ENCODE measurements at regions not wholly inside any gene's neighbourhood (a gene's known extent, or its start where the extent isn't known, plus 50 kb on each side); places are given as distances from the start of the nearest gene placed in this dataset.

DNA sequence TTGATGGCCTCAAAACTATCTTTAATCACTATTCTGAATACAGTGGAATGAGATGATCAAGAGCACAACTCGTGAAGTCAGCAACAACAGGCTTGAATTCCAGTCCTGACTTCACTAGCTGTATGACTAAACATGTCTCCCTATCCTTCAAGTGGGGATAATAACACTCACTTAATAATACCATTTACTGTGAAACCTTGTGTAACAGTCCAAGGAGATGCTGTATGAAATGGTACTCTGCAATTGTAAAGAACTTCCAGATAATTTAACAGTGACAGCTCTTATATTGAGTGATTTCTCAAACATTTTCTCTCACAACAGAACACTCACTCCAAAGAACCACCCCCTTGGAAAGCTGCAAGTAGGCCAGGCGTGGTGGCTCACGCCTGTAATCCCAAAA lies 823.1 kb downstream of the DIAPH3 start:
- Mint-ChIP-seq H3K4me1 (peaks cover 4% of the 10 kb centered on the region), H3K9me3 (no peaks in the 10 kb centered on the region), H3K36me3 (ENCODE audit: low read depth) (no peaks in the 10 kb centered on the region), H3K27me3 (ENCODE audit: low read depth) (no peaks in the 10 kb centered on the region), H3K4me3 (no peak overlapping the region), H3K27ac (ENCODE audit: unreplicated experiment) (no peak overlapping the region)
- no peak for DNase-seq (ENCODE audit: low read depth, low spot score)
- TF ChIP-seq, protein P1, sequence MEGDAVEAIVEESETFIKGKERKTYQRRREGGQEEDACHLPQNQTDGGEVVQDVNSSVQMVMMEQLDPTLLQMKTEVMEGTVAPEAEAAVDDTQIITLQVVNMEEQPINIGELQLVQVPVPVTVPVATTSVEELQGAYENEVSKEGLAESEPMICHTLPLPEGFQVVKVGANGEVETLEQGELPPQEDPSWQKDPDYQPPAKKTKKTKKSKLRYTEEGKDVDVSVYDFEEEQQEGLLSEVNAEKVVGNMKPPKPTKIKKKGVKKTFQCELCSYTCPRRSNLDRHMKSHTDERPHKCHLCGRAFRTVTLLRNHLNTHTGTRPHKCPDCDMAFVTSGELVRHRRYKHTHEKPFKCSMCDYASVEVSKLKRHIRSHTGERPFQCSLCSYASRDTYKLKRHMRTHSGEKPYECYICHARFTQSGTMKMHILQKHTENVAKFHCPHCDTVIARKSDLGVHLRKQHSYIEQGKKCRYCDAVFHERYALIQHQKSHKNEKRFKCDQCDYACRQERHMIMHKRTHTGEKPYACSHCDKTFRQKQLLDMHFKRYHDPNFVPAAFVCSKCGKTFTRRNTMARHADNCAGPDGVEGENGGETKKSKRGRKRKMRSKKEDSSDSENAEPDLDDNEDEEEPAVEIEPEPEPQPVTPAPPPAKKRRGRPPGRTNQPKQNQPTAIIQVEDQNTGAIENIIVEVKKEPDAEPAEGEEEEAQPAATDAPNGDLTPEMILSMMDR (conservative IDR thresholded peaks at IDR 0.05), result no peak

DNA sequence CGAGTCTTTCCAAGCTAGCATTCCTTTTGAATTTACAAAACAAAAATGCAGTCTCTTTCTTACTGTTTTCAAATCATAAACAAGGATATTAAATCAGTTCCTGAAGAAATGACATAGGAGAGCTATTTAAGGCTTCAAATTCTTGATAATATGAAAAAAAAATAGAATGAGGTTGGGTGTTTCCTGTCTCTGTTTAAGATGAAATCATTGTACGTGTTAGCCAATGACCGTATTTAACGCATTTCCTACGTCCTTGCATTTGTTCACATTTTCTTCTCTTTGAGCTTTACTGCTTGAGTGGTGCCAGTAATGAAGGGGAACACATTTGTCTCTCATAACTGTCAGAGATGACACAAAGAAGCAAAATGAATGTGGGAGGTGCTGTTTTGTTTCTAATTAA lies 821.3 kb downstream of the DIAPH3 start:
- no peaks in the 10 kb centered on the region for H3K36me3 Mint-ChIP-seq (ENCODE audit: low read depth)
- DNase-seq (ENCODE audit: low read depth, low spot score), result no peak
- H3K27me3 Mint-ChIP-seq (ENCODE audit: low read depth), result no peaks in the 10 kb centered on the region
- H3K4me3 Mint-ChIP-seq, result no peak overlapping the region
- no peak overlapping the region for H3K27ac Mint-ChIP-seq (ENCODE audit: unreplicated experiment)
- TF ChIP-seq, protein P1 (conservative IDR thresholded peaks at IDR 0.05), result no peak
- H3K4me1 Mint-ChIP-seq, result peaks cover 5% of the 10 kb centered on the region
- no peaks in the 10 kb centered on the region for H3K9me3 Mint-ChIP-seq

DNA sequence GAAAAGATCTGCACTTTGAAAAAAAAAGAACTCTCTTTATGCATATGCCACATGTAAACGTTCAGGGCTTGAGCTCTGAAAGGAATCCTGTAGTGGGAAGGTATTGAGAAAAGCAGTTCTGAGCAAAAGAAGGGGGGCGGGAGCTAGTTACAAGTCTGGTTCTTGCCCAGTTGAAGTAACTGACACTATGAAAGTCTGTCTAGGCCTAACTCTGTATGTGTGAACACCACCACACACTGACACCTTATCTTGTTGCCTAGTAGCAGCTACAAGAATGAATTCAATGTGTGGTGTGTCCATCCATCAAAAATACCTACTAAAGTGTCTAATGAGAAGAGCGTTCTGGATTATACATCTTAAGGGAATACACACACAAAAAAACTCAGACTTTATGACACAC lies 820.6 kb downstream of the DIAPH3 start:
- TF ChIP-seq, protein P1 (conservative IDR thresholded peaks at IDR 0.05), result no peak
- H3K27ac Mint-ChIP-seq (ENCODE audit: unreplicated experiment), result no peak overlapping the region
- H3K27me3 Mint-ChIP-seq (ENCODE audit: low read depth), result no peaks in the 10 kb centered on the region
- H3K4me3 Mint-ChIP-seq, result no peak overlapping the region
- no peak for DNase-seq (ENCODE audit: low read depth, low spot score)
- peaks cover 5% of the 10 kb centered on the region for H3K4me1 Mint-ChIP-seq
- H3K9me3 Mint-ChIP-seq, result no peaks in the 10 kb centered on the region
- H3K36me3 Mint-ChIP-seq (ENCODE audit: low read depth), result no peaks in the 10 kb centered on the region

DNA sequence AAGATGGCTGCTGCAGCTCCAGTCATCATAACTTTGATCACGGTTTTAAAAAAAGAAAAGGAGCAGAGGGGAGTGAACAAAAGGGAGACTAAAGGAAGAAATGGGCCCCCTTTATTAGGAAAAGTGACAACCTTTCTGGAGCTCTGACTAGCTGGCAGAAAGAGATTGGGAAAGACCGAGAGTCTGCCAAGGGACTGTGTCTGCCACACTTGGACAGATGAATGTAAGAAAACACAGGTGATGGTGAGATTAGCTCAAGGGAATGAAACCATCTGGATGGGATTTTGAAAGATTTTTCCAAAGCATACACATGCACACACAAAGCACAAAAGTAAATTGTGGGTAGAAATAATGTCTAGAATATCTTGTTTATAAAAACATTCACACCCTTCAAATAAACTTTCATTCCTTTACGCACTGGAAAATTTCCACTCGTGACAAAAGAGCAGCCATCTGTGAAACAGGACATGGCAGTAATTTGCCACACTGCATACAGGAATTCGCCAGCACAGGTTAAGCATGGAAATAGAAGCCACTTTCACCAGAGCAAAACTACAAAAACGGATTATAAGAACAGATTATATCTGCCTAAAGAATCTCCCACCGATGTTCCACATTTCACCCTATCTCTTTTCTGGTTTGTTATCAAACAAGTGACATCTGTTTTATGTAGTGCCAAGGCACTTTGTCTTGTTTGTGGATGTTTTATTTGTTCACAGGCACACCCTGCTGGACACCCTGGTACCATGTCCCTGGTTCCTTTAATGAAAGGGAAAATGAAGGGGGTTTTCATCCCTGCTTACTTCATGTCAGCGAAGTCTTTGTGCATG lies 819.5 kb downstream of the DIAPH3 start:
- TF ChIP-seq, protein P1 (conservative IDR thresholded peaks at IDR 0.05), result no peak
- H3K4me3 Mint-ChIP-seq, result no peak overlapping the region
- H3K27me3 Mint-ChIP-seq (ENCODE audit: low read depth), result no peaks in the 10 kb centered on the region
- H3K27ac Mint-ChIP-seq (ENCODE audit: unreplicated experiment), result no peak overlapping the region
- DNase-seq (ENCODE audit: low read depth, low spot score), result no peak
- peaks cover 5% of the 10 kb centered on the region for H3K4me1 Mint-ChIP-seq
- no peaks in the 10 kb centered on the region for H3K9me3 Mint-ChIP-seq
- no peaks in the 10 kb centered on the region for H3K36me3 Mint-ChIP-seq (ENCODE audit: low read depth)

DNA sequence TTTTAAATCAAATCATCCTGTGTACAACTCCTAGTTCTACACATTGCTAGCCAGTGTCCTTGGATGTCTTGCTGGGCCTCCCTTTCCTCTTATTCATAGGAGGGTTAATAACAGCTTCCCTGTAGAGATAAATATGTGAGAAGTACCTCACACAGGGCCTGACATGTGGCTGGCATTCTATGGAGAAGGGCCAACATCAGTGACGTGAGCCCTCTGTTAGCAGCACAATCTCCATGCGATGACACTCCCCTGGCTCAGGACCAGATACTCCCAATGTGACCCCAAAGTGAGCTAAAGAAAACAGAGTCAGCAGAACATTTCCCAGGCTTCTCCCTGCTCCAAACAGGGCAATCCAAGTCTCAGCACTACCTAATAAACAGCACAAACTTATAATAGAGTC lies 818.4 kb downstream of the DIAPH3 start:
- Mint-ChIP-seq H3K4me1 (peaks cover 5% of the 10 kb centered on the region), H3K27me3 (ENCODE audit: low read depth) (peaks cover 1% of the 10 kb centered on the region), H3K9me3 (no peaks in the 10 kb centered on the region), H3K4me3 (no peak overlapping the region), H3K36me3 (ENCODE audit: low read depth) (no peaks in the 10 kb centered on the region), H3K27ac (ENCODE audit: unreplicated experiment) (no peak overlapping the region)
- DNase-seq (ENCODE audit: low read depth, low spot score), result no peak
- TF ChIP-seq, protein P1 (conservative IDR thresholded peaks at IDR 0.05), result no peak
